Activated naive CD8-positive, alpha-beta T cell treated with anti-CD3 and anti-CD28 coated beads, Interleukin-2, amount 50 U/mL, for 16 hours (primary cell): ENCODE measurements at regions not wholly inside any gene's neighbourhood (a gene's known extent, or its start where the extent isn't known, plus 50 kb on each side); places are given as distances from the start of the nearest gene placed in this dataset.
"Not testable (repeated sequence)": the region's sequence is repeated elsewhere in the genome, so short reads cannot be mapped to it uniquely, and the experiment has no call there.

Experiments
- DNase-seq: peaks from one replicate; pipeline ENCODE4 v3.0.0-alpha.2; 2020; ENCODE audit warnings: low read depth, low spot score

DNA sequence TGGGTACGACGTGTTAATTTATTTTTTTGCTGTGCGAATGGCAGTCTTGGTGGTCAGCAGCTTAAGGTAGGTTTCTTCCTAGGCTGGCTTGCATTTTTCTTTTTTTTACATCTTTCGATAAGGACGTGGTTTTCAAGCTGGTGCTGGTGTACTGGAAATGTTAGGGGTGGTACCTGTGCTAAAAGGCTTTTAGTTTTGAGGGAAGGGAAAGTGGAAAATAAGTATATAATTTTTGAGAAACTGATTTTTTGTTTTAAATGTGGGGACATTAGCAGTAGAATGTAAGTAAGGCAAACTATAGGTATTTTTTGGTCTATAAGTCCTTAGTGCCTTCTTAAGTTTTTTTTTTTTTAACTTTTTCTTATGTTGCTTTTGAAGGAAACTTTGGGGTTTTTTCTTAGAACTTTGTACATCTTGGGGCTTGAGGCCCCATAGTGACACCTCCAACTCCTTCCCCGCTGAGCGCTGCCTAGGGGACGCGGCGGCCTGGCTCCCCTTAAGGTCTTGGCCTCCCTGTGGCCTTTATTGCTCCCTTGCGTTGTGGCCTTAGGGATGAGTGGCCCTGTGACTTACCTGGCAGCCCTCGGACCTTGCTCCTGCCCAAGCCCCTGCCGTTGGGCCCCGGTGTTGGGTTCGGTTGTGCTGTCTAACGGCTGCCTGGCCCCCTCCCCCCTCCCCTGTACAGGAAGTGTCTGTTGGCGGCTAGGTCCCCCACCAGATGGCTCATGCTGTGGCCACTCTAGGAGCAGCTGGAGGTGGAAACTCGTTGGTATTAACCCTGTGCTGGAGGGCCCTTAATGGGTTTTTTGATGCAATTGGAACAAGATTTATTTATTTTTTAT lies 88.0 kb upstream of the RPRML start:
- peak; percentile 54 for DNase-seq

- DNase-seq: no peak
Measured at GRCh38 chr17:47066095-47066494, 87.0 kb upstream of the RPRML start.

DNA sequence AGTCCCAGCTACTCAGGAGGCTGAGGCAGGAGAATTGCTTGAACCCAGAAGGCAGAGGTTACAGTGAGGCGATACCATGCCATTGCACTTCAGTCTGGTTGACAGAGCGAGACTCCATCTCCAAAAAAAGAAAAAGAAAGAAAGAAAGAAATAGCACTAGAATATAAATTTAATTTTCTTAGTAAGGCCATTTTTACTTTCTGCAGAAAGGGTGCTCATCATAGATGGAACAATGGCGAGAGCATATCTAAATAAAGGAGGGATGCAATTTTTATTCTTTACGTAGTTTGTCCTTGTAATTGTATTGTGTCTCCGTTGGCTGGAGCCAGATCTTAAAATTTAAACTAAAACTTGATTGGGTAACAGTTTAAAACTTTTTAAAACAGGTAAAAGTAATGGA lies 85.6 kb upstream of the RPRML start:
- no peak for DNase-seq

GRCh38 chr17:47063475-47063874 lies 84.4 kb upstream of the RPRML start:
- DNase-seq: no peak

DNA sequence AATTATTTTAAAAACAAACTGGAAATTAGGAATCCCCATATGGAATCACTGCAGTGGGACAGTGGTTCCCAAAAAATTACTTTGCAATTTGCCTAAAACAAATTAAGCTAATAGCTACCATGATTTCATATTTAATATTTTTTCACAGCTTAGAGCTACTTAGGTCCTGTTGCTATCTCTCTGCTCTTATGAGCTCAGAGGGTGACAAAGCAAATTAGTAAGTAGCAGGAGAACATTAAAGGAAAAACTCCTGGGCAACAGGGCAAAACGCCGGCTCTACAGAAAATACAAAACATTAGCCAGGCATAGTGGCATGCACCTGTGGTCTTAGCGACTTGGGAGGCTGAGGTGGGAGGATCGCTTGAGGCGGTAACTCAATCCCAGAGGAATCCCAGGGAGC lies 83.8 kb upstream of the RPRML start:
- not testable (repeated sequence) for DNase-seq

GRCh38 chr17:47060005-47060404 lies 81.0 kb upstream of the RPRML start:
- DNase-seq: not testable (repeated sequence)

DNA sequence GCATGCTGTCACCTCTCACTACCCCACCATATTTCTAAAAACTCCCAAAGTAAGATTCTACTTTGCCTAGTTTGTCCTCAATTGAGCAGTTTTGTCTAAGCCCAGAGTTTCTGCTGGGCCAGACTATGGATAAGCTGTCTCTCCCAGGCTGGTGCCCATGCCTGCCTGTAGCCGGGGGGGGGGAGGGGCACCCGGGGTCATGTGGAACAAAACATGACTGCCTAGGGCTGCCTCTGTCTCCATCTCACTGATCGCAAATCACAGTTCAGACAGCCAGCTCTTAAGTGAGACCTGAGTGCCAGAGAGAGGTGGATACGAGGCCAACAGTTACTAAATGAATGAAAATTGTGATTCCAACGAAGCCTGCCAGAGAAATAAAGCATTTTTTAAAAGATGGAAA lies 78.8 kb upstream of the RPRML start:
- DNase-seq: no peak

- not testable (repeated sequence) for DNase-seq
Measured at GRCh38 chr17:47057279-47057678, 78.2 kb upstream of the RPRML start.

GRCh38 chr17:47056687-47057086 lies 77.6 kb upstream of the RPRML start:
- DNase-seq: not testable (repeated sequence)
